Right atrium auricular region (tissue), 2 donors: ENCODE measurements at regions not wholly inside any gene's neighbourhood (a gene's known extent, or its start where the extent isn't known, plus 50 kb on each side); places are given as distances from the start of the nearest gene placed in this dataset.

Experiments
- DNase-seq: peaks from one replicate; pipeline ENCODE4 v3.0.0-alpha.2; 2019; ENCODE audit warnings: low spot score
- H3K27ac ChIP-seq, 2 donors: fragments of 200-600 bp; sonication (generic); 1 replicate in 1 of 2; 2 replicates in 1 of 2; pipeline ENCODE4 v1.5.1; 2016 to 2019
- H3K27me3 ChIP-seq, 2 donors: fragments of 200-600 bp; sonication (generic); one replicate each; pipeline versions ENCODE4 v1.5.1 to v1.6.0; 2017 to 2019
- H3K36me3 ChIP-seq: fragments of 200-600 bp; sonication (generic); one replicate; pipeline ENCODE4 v1.5.1; 2016
- H3K4me1 ChIP-seq, 2 donors: fragments of 200-600 bp; sonication (generic); one replicate each; pipeline versions ENCODE4 v1.5.1 to v1.6.0; 2017 to 2019
- H3K4me3 ChIP-seq, 2 donors: fragments of 200-600 bp; sonication (generic); 1 replicate in 1 of 2; 2 replicates in 1 of 2; pipeline ENCODE4 v1.5.1; 2017 to 2019; ENCODE audit warnings: mild to moderate bottlenecking in 1 of 2, moderate library complexity in 1 of 2
- H3K9me3 ChIP-seq, 2 donors: fragments of 200-600 bp; sonication (generic); one replicate each; pipeline ENCODE4 v1.5.1; 2019
- CTCF ChIP-seq, 2 donors: fragments of 200-600 bp; sonication (generic); IDR thresholded peaks; one replicate each; pipeline ENCODE4 v1.5.1; 2019; ENCODE audit warnings: antibody characterized with exemption in 2 of 2

GRCh38 chr2:15700131-15700530, 108.5 kb downstream of the DDX1 start:
- TF ChIP-seq CTCF (IDR thresholded peaks at IDR 0.05): no peak
- Histone ChIP-seq H3K27me3 (no peaks in the 10 kb centered on the region), H3K9me3 (no peaks in the 10 kb centered on the region), H3K4me1 (peaks cover 0 to 8% of the 10 kb centered on the region in 2 donors), H3K27ac (no peak overlapping the region), H3K4me3 (no peak overlapping the region), H3K36me3 (no peaks in the 10 kb centered on the region)
- DNase-seq: no peak

- TF ChIP-seq CTCF (IDR thresholded peaks at IDR 0.05): no peak
- Histone ChIP-seq H3K4me3 (no peak overlapping the region), H3K9me3 (no peaks in the 10 kb centered on the region), H3K36me3 (no peaks in the 10 kb centered on the region), H3K27me3 (no peaks in the 10 kb centered on the region), H3K4me1 (peaks cover 0 to 8% of the 10 kb centered on the region in 2 donors), H3K27ac (no peak overlapping the region)
- DNase-seq: no peak
These were observed 109.1 kb downstream of the DDX1 start for GRCh38 chr2:15700599-15701340.

DNA sequence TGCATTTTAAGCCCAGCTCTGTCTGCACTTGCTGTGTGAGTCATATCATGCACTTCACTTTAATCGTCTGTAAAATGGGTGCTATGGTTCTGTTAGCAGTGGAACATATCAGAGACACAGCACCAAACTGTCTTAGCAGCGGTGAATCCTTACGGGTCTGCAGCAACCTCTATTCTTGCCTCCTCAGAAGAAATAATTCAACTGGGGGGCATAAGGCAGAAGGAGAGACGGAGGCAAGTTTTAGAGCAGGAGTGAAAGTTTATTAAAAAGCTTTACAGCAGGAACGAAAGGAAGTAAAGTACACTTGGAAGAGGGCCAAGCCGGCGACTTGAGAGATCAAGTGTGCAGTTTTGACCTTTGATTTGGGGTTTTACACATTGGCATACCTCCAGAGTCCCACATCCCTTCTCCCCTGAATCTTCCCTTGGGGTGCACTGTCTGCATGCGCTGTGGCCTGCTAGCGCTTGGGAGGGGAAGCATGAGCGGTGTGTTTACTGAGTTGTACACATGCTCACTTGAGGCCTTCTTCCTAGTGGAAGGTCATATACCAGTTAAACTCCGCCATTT, 109.8 kb downstream of the DDX1 start:
- no peak for DNase-seq
- H3K4me3 ChIP-seq: no peak overlapping the region
- H3K27me3 ChIP-seq: no peaks in the 10 kb centered on the region
- TF ChIP-seq CTCF (IDR thresholded peaks at IDR 0.05): no peak
- H3K27ac ChIP-seq: no peak overlapping the region
- H3K4me1 ChIP-seq: peaks cover 0 to 8% of the 10 kb centered on the region in 2 donors
- H3K36me3 ChIP-seq: no peaks in the 10 kb centered on the region
- H3K9me3 ChIP-seq: no peaks in the 10 kb centered on the region

DNA sequence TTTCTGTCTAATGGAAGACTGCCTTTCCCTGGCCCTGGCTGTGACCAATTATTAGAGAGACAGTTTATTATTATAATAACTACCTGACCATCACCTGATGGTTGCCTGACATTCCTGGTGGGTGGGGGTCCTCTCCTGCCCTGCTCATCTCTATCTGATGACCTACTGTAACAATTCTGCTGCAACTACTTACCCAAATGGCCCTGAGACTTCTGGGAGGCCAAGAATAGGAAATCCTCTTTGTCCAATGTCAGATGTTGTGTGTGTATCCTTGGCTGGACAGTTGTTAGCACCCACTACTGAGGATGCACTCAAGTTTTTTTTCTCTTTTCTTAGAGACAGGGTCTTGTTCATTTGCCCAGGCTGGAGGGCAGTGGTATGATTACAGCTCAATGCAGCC, 110.3 kb downstream of the DDX1 start:
- Histone ChIP-seq H3K27me3 (no peaks in the 10 kb centered on the region), H3K4me1 (peaks cover 0 to 8% of the 10 kb centered on the region in 2 donors), H3K4me3 (no peak overlapping the region), H3K36me3 (no peaks in the 10 kb centered on the region), H3K9me3 (no peaks in the 10 kb centered on the region), H3K27ac (no peak overlapping the region)
- TF ChIP-seq CTCF (IDR thresholded peaks at IDR 0.05): no peak
- DNase-seq: no peak

DNA sequence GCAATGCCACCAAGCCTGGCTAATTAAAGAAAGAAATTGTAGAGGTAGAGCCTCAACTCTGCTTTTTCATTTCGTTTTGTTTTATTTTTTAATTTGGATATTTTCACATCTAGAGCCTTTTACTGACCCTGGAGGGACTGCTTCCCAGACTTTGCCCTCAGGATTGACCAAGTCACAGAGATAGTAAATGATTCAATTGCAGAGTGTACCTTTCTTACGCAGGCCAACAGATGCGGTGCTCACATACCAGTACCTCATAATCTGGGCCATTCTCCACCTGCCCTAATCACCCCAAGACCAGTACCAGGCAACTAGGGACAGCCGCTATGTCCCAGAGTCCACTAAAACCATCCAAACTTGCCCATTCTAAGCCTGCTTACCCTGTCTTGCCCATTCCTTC, 110.8 kb downstream of the DDX1 start:
- Histone ChIP-seq H3K27me3 (no peaks in the 10 kb centered on the region), H3K36me3 (no peaks in the 10 kb centered on the region), H3K27ac (no peak overlapping the region), H3K4me1 (peaks cover 0 to 8% of the 10 kb centered on the region in 2 donors), H3K4me3 (no peak overlapping the region), H3K9me3 (no peaks in the 10 kb centered on the region)
- DNase-seq: no peak
- TF ChIP-seq CTCF (IDR thresholded peaks at IDR 0.05): no peak
